NOMO-1 treated with dmso at 0.1 percent for 144 hours (cell line): ENCODE measurements at regions not wholly inside any gene's neighbourhood (a gene's known extent, or its start where the extent isn't known, plus 50 kb on each side); places are given as distances from the start of the nearest gene placed in this dataset.

Experiments used
- DNase-seq: peaks from one replicate; lab custom pipeline; 2025; ENCODE audit not compliant: unreplicated experiment; lab: John Stamatoyannopoulos, UW

DNA sequence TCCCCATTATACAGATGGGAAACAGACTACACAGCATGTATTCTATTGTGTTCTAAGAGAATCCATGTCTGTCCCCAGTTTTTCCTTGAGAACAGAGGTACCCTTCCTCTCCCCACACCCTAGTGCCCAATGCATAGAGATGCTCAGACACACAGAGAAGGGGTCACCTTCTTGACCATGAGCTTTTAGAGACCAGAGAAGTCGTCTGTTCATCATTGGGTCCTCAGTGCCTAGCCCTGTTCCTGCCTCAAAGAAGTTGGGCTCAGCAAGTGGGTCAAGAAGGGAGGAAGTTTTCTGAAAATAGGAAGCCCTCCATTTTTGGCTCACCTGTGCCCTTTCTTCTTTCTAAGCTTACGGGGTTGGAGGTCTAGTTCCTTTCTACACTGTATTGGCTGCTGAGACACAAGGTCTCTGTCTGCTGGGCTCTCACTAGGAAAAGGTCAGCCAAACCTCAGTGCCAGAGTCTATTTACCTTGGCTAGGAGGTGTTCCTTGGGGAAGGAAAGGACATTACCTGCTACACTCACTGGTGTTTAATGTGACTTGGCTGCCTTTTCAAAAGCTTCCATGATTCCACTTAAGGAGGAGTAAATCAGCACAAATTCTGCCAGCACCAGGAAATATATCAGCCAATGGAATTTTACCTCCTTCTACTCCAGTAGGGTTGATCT is 198.5 kb upstream of the PWP1 start:
- DNase-seq: no peak

DNA sequence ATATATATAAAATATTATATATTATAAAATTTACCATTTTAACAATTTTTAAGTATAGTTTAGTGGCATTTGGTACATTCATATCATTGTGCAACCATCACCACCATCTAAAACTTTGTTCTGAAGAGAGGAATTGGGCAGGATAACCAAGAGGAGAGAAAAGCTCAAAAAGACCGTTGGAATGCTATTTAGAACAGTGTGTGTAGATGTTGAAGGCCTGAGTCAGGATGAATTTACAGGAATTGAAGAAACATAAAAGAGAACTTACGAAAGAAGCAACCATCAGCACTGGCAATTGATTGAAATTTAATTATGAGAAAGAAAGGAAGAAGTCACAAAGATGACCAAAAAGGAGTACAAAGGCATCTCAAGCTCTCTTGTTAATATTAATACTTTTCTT is 196.9 kb upstream of the PWP1 start:
- no peak for DNase-seq

DNA sequence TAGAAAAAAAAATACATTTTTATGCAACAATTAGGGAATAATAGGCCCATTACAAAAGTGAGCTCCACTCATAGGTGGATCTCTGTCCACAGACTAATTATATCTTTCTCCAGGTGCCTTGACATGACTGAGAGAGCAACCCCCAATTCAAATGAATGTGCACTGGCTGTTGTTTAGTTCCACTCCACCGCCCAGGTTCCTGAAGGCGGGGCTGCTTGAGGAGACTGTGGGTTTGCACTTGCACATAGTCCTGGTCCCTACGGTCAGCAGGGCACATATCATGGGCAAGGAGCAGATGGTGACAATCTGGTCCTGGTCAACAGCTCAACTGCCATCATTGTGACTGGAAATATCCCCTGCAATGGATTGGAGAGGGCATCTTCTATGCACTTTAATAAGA is 195.6 kb upstream of the PWP1 start:
- DNase-seq: no peak

DNA sequence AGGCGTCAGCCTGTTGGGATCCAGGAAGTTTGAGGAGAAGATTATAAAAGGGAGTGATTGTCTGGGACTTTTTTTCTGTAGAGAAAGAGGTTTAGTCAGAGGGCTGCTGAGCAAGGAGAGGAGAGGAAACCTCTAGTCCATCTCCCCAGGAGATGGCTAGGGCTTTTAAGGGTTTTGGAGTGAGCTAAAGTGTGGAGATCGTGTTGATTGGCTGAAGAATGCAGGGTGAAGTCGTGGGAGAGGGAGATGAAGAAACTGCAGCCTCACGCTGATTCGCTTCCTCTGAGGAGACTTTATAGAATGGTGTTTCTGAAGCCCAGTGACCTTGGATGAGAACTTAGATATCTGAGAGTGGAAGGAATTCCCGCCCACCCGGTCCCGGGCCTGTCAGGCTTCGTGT is 193.7 kb upstream of the PWP1 start:
- DNase-seq: no peak

DNA sequence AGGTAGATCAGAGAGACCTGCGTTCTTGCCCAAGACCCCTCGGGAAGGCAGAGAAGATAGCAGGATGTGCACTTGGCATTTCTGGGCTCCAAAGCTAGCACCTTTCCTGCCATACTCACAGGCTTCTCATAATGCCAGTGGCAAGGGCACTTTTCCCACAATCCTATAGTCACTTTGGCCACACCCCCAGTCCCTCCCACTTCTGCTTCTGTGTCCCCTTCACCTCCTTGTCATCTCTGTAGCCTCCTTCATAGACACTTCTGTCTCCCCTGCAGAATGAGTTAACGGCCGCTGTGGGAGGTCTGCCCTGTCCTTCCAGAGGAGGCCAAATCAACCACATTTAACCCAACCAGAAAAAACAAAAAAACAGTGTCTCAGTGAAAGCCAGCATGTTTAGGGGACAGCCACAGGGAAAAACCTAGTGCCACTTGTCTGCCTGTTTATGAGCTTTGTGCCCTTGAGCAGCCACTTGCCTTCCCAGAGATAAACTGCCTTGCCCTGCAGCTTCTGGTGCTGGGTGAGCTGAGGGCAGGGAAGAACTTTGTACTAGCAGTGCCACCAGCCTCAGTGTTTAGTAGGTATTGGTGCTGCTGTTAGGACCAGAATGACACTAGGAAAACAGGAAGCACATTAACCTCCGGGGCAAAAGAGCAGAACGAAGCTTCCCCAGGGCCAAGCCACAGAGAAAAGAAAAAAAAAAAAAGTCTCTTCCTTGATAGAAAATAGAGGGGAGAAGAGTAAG is 193.0 kb upstream of the PWP1 start:
- DNase-seq: no peak

DNA sequence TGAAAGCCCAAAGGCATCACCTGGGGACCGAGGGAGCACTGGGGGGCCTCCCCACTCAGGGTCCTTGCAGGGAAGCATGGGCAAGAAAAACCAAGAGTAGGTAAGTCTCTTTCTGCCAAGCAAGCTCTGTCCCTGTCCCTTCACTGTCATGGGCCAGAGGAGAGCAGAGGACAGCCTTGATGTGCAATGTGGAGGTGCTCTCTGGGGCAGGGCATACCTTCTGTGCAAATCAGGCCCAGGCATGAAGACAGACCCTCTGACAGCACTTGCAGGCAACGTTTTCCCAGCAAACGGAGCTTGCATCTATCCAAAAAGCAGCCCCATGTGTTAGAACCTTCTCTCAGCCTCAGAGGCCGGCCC is 192.5 kb upstream of the PWP1 start:
- DNase-seq: no peak

DNA sequence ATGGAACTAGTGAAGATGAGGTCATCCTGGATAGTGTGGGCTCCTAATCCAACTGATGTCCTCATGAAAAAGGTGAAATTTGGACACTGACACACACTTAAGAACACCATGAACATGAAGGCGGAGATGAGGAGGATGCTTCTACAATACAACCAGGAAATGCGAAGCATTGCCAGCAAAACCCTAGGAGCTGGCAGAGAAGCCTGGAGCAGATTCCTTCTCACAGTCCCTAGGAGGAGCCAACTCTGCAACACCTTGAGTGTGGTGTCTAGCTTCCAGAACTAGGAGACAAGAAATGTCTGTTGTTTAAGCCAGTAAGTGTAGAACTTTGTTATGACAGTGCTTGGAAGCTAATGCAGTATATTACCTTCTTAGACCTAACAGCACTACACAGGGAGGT is 191.9 kb upstream of the PWP1 start:
- DNase-seq: no peak

DNA sequence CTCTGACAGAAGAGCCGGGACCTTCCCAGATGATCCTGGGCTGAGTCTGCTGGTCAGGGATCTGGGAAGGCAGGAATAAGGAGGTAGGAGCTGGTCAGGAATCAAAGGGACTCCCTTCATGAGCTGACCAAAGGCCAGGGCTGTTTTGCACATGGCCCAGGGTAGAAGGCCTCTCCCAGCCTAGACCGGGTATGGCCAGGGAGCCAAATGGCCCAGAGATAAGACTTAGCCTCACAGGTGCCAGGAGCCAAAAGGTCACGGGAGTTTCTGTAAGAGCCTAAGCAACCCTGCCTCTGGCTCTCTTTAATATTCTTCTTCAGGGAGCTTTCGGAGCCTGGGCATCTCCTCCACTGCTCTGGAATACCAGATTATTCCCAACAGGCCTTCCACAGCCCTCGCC is 191.3 kb upstream of the PWP1 start:
- DNase-seq: no peak

DNA sequence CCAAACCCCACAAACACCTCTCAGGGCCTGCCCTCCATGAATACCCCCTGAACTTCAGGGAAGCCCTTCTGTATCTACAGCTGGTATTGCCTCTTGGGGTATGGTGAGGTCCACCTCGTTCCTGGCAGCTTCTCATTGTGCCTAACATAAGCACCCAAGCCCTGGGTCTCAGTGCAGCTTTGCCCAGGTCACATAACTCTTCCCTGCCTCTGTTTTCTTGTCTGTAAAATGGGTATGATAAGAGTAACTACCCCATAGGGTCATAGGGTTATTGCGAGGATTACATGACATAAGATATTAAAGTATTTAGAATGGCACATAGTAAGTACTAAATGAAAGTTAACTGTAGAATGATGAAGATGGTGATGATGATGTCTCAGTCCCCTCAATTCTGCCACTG is 190.0 kb upstream of the PWP1 start:
- DNase-seq: no peak

DNA sequence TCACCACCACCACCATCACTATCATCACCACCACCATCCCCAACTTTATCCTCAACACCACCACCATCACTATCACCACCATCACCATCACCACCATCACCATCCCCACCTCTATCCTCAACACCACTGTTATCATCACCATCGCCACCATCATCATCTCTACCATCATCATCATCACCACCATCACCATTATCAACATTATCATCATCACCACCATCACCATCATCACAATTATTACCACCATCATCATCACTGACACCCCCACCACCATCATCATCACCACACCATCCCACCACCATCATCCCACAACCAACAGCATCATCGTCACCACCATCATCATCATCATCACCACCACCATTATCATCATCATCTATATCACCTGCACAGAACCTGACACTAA is 188.4 kb upstream of the PWP1 start:
- DNase-seq: no peak

DNA sequence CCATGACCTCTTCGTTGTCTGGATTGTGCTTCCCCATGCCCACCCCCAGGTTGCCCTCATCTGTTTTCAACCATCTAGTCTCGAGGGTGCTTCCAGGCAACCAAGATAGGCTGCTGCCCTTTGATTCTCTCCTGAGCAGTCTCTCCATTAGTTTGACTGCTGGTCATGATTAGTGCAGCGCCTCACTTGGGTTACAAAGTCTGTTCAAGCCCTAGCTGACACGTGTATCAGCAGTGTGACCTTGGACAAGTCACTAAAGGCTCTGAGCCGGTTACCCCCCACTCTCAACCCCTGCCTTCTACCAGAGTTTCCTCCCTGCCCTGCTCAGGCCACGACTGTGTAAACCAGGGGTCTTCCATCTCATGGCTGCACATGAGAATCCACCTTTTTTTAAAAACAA is 185.3 kb upstream of the PWP1 start:
- DNase-seq: no peak

DNA sequence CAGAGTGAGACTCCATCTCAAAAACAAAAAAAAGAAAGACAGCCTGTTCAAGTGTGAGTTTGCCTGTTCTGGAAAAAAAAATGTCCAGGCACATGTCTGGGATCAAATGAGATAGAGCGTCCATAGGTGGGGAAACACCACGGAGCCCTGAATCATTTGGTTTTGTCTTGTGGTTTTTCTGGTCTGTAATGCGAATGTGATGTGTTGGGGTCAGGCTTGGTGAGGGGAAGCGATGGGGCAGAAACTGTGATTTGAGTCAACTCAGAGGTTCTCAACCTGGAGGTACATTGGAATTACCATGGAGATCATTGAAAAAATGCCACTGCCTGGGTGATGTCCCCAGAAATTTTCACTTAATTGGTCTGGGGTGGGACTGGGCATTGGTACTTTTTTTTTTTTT is 183.9 kb upstream of the PWP1 start:
- DNase-seq: no peak

DNA sequence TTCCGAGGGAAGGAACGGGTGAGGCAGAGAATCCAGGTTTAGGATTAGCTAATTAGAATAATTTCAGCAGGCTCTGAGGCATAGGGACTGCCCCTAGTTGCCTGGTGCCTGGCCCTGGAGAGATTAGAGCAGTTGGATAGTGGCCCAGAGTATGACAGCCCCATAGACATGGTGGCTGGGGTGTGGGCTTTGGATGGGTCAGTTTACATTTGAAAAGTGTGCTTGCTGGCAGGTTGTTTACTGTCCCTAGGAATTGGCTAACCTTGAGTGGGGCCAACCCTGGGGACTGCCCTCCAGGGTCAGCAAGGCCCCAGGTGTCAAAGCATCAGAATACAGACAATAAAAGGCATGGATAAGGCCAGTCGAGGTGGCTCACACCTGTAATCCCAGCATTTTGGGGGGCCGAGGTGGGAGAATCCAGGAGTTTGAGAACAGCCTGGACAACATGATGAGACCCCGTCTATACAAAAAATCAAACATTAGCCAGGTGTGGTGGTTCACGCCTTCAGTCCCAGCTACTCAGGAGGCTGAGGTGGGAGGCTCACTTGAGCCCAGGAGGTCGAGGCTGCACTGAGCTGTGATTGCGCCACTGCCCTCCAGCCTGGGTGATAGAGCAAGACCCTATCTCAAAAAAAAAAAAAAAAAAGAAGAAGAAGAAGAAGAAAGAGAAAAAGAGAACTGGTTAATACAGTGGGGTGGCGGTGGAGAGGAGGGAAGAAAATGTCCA is 182.3 kb upstream of the PWP1 start:
- DNase-seq: no peak

DNA sequence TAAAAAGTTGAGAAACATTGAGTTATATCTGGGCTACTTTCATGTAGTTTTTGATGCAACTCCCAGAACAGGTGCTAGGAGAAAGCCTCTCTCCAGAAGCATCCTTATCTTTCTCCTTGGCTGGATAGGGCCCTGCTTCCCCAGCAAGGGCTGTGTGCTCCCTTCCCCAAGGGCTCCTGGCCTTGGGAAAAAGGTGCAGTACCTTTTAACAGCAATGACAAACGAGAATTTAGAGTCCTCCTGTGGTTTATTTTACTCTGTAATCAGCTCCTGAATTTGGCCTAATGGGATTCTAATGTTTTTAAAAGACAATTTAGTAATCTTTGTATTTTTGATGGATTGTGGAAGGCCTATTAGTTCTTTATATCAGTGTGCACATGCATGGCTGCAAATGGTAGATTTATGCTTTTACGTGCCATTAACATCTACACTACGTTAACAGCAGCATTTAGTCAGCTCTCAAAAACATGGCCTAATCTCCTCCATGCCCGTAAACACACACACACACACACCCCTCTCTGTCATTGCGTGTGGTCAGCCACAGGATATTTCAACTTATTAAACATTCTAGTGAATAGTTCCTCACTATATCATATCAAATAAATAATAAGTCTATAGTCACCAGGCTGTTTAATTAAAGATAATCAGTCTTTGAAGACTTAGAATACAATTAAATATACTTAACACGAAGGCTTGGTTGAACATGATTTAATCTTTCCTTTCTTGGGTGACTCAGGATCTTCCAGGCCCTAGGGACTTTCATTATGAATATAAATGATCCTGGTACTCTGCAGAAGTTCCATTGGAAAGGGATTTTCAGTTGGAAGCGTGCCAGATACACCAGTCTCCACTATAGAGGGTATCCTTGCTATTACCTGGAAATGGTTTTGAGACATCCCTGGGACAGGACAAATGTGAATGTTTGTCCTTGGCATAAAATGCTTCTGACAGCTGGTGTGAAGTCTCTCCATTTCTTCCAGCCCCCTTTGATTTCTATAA is 181.4 kb upstream of the PWP1 start:
- no peak for DNase-seq

DNA sequence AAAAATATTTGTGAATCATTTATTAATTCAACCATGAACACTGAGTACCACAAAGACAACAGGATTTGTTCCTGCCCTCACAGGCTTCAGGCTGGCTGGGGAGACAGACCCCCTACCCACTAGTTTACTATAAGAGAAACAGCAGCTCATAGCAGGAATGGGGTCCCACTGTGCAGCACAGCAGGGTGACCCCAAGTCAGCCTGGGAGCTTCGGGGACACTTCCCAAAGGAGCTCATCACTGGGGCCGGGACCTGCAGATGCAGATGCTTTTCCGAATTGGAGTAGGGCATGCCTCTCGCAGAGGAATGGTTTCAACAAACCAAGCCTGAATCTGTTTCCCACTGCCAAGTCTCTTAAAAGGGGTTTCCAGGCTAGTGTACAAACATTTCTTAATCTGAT is 176.2 kb upstream of the PWP1 start:
- no peak for DNase-seq

DNA sequence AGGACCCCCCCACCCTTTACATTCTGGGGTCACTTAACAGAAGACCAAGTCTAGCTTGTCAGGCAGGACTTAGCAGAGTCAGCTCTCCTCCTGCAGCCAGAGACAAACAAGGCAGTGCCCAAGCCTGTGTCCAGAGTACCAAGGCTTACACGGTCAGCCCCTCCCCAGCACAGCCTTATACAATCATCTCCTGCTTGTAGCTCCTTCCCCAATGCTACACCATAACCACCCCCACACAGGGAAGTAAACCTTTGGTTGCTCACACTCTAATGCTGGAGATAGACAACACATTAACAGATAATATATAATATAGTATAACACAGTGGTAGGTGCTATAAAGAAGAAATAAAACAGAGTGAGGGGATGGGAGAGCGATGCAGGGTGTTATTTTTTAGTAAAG is 175.4 kb upstream of the PWP1 start:
- DNase-seq: no peak

DNA sequence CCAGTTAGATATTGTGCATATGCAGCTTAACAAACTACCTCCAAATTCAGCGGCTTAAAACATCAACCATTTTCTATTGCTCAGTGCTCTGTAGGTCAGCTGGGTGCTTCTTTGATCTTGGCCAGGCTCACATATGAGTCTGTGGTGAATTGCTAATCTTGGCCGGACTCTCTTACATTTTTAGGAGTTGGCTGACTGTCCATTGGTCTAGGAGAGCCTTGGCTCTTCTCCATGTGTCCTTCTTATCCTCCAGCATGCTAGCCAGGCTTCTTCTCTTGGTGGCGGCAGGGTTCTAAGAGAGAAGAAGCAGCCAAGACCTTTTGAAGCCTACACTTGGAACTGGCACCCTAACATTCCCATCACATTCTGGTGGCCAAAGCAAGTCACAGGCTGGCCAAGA is 174.3 kb upstream of the PWP1 start:
- DNase-seq: no peak

DNA sequence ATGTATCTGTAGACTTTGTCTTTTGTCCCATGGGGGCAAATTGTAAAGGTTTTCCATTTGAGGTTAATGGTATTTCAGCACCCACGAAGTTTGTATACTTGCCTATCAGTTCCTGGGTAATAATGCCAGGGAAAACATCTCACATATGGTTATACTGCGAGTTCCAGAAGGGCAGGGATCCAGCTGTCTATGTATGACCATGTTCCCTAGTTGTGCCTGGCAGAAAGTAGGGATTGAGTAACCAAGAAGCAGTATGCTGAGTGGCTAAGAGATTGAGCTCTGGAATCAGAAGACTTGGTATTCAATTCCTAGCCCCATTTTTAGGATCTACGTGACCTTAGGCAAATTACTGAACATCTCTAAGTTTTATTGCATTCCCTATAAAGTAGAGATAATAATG is 173.2 kb upstream of the PWP1 start:
- no peak for DNase-seq

DNA sequence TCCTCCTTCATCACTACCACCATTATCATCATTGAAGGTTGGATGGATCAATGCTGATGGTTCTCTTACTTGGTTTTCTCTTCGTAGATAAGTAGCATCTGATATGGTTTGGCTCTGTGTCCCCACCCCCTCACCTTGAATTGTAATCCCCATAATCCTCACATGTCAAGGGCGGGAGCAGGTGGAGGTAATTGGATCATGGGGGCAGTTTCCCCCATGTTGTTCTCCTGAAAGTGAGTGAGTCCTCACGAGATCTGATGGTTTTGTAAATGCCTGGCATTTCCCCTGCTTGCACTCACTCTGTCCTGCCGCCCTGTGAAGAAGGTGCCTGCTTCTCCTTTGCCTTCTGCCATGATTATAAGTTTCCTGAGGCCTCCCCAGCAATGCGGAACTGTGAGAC is 172.4 kb upstream of the PWP1 start:
- DNase-seq: no peak

DNA sequence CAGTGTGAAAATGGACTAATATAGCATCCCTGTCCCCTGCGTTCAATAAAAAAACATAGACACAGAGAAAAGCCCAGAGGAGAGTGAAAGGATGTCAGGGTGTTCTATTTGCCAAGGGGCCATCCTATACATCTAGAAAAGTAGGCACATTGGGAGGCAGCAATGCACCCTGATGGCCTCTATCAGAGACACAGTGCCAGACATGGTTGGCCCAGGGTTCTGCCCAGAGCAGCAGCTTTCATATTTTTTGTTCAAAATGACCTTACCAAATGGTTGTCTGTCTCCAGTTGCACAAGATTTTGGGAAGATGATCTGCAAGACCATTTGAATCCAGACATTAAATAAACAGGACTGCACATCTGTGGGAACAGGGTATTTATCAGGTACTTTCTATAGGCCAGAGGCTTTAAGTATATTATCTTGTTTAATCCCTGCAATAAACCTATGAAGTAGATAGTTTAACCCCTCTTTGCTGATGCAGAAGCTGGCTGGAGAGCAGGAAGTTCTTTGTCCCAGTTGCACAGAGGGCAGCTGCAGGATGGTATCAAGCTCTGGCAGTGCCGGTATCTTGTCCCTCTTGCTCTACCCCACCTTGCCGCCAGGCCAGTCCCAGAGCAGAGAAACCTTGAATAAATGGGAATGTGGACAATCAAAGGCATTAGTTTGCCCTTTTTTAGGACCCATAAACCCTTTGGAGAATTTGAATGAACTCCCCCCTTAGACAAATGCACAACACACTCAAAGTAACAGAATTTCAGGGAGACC is 171.8 kb upstream of the PWP1 start:
- no peak for DNase-seq
